Erythroblast (primary cell): ENCODE measurements at regions not wholly inside any gene's neighbourhood (a gene's known extent, or its start where the extent isn't known, plus 50 kb on each side); places are given as distances from the start of the nearest gene placed in this dataset.

Source experiments
- DNase-seq, 2 experiments: peaks; one replicate each; lab custom pipeline; 2025; lab: John Stamatoyannopoulos, UW
- GATA1 ChIP-seq: IDR thresholded peaks from 2 replicates; pipeline ENCODE4 v1.6.1; 2011; ENCODE audit warnings: low read depth, mild to moderate bottlenecking, control low read depth, low read length, moderate library complexity
- POLR2A ChIP-seq: IDR thresholded peaks from 2 replicates; pipeline ENCODE4 v1.6.1; 2011; ENCODE audit warnings: mild to moderate bottlenecking, low read length

- TF ChIP-seq GATA1 = no peak
- no peak for TF ChIP-seq POLR2A
- DNase-seq = no peak
Observed at GRCh38 chr15:92224843-92225242, 168.8 kb upstream of the ST8SIA2 start.

- peak; percentile 1 to 2 for DNase-seq
- no peak for TF ChIP-seq POLR2A
- TF ChIP-seq GATA1 = no peak
Observed at GRCh38 chr15:92226020-92226612, 167.6 kb upstream of the ST8SIA2 start.

GRCh38 chr15:92228830-92229229 lies 164.9 kb upstream of the ST8SIA2 start:
- no peak for DNase-seq
- TF ChIP-seq GATA1 (no peak), POLR2A (no peak)

- no peak for DNase-seq
- no peak for TF ChIP-seq GATA1
- no peak for TF ChIP-seq POLR2A
Observed at GRCh38 chr15:92231461-92231860, 162.2 kb upstream of the ST8SIA2 start.

GRCh38 chr15:92232317-92232716 lies 161.4 kb upstream of the ST8SIA2 start:
- TF ChIP-seq GATA1 (no peak), POLR2A (no peak)
- DNase-seq = no peak

GRCh38 chr15:92232876-92233275 lies 160.8 kb upstream of the ST8SIA2 start:
- TF ChIP-seq GATA1 (no peak), POLR2A (no peak)
- DNase-seq = no peak

- TF ChIP-seq POLR2A (no peak), GATA1 (no peak)
- no peak for DNase-seq
Observed at GRCh38 chr15:92243227-92243626, 150.5 kb upstream of the ST8SIA2 start.

- TF ChIP-seq POLR2A = no peak
Observed at GRCh38 chr15:92244703-92245102, 149.0 kb upstream of the ST8SIA2 start.

GRCh38 chr15:92247649-92248242 lies 145.9 kb upstream of the ST8SIA2 start:
- no peak for DNase-seq
- TF ChIP-seq POLR2A (no peak), GATA1 (no peak)

More at GRCh38 chr15:92244703-92245102, 149.0 kb upstream of the ST8SIA2 start:
- DNase-seq = no peak

GRCh38 chr15:92266796-92267685 lies 126.6 kb upstream of the ST8SIA2 start:
- no peak for DNase-seq
- TF ChIP-seq POLR2A (no peak), GATA1 (no peak)

- DNase-seq = no peak
- no peak for TF ChIP-seq POLR2A
- no peak for TF ChIP-seq GATA1
Observed at GRCh38 chr15:92268900-92269299, 124.8 kb upstream of the ST8SIA2 start.

- no peak for TF ChIP-seq GATA1
- TF ChIP-seq POLR2A = no peak
- DNase-seq = no peak
Observed at GRCh38 chr15:92271179-92271578, 122.5 kb upstream of the ST8SIA2 start.

GRCh38 chr15:92272106-92272505 lies 121.6 kb upstream of the ST8SIA2 start:
- TF ChIP-seq POLR2A = no peak
- no peak for TF ChIP-seq GATA1
- DNase-seq = no peak

- no peak for TF ChIP-seq POLR2A
- TF ChIP-seq GATA1 = no peak
Observed at GRCh38 chr15:92273286-92273685, 120.4 kb upstream of the ST8SIA2 start.

More at GRCh38 chr15:92273286-92273685, 120.4 kb upstream of the ST8SIA2 start:
- no peak for DNase-seq
